K562 (cell line): ENCODE measurements at regions not wholly inside any gene's neighbourhood (a gene's known extent, or its start where the extent isn't known, plus 50 kb on each side); places are given as distances from the start of the nearest gene placed in this dataset.

Experiments used
- ATAC-seq: fragments of 200-7000 bp; cut with Tn5 transposase; 3 replicates; pipeline ENCODE4 v1.9.1; 2020; ENCODE audit warnings: moderate library complexity
- BruUV-seq: library from RNA; stranded (reverse); fragments of 400-500 nt; replicated peaks from 2 replicates; lab custom pipeline; 2021; lab: Mats Ljungman, UMichigan
- CTCF ChIA-PET: fragments of 300-600 bp; formaldehyde crosslinking; extraction: SDS; loops from one replicate; lab custom pipeline; 2021; ENCODE audit warnings: low intra/inter-chr PET ratio; lab: Yijun Ruan, JAX
- POLR2A ChIA-PET: fragments of 300-600, 350-650 bp; sonication (Branson Sonifier 250); formaldehyde crosslinking; extraction: SDS; loops from one replicate; lab custom pipeline; 2021; ENCODE audit warnings: antibody characterized with exemption, inconsistent platforms; lab: Yijun Ruan, JAX
- DNase-seq, 4 experiments: peaks; one replicate each; pipeline versions ENCODE4 v3.0.0 to v3.0.0-alpha.2; 2011 to 2018; ENCODE audit warnings: low spot score in 3 of 4, mixed read lengths in 3 of 4; ENCODE audit errors: extremely low read depth in 1 of 4
- FAIRE-seq: peaks from 2 replicates; lab custom pipeline; 2011; peaks lifted over from hg19 to GRCh38; lab: Jason Lieb, UNC
- H2AFZ ChIP-seq: 2 replicates; pipeline ENCODE4 v1.6.0; 2011; ENCODE audit warnings: low read depth, low read length, control low read depth, inconsistent platforms
- H3K27ac ChIP-seq: fragments of 200-600 bp; 3 replicates; pipeline ENCODE4 v1.8.0; 2011; ENCODE audit warnings: low read depth, mild to moderate bottlenecking, control low read depth, inconsistent platforms, low read length, moderate library complexity, mixed read lengths; ENCODE audit errors: extremely low read depth
- H3K27me3 ChIP-seq, 2 experiments: fragments of 300-600 bp in 1 of 2; 2 replicates in 1 of 2; 3 replicates in 1 of 2; pipeline versions ENCODE4 v1.6.0 to v1.8.0; 2011; ENCODE audit warnings: inconsistent platforms in 2 of 2, low read length in 2 of 2, mild to moderate bottlenecking in 1 of 2, mixed read lengths in 1 of 2, moderate library complexity in 1 of 2; ENCODE audit not compliant: control insufficient read depth in 2 of 2, insufficient read depth in 2 of 2
- H3K36me3 ChIP-seq: fragments of 300-600 bp; 3 replicates; pipeline ENCODE4 v1.8.0; 2011; ENCODE audit warnings: mild to moderate bottlenecking, low read length, inconsistent platforms; ENCODE audit not compliant: control insufficient read depth, insufficient read depth
- H3K4me1 ChIP-seq, 2 experiments: fragments of 200-600 bp in 1 of 2; replicated peaks in 1 of 2; 2 replicates in 1 of 2; 3 replicates in 1 of 2; pipeline versions ENCODE4 v1.5.1 to v1.8.0; 2011; ENCODE audit warnings: inconsistent platforms in 2 of 2, low read length in 2 of 2, mild to moderate bottlenecking in 1 of 2, mixed read lengths in 1 of 2, moderate library complexity in 1 of 2; ENCODE audit not compliant: control insufficient read depth in 2 of 2, insufficient read depth in 2 of 2
- H3K4me2 ChIP-seq: 2 replicates; pipeline ENCODE4 v1.6.1; 2011; ENCODE audit warnings: low read length, control low read depth, inconsistent platforms, mixed read lengths; ENCODE audit not compliant: insufficient read depth
- H3K4me3 ChIP-seq: fragments of 200-600 bp; sonication (generic), shearing (Covaris generic); 2 replicates; pipeline ENCODE4 v1.5.1; 2016; ENCODE audit warnings: control low read depth, inconsistent platforms
- H3K79me2 ChIP-seq: fragments of 200-600 bp; 3 replicates; pipeline ENCODE4 v1.8.0; 2011; ENCODE audit warnings: low read length, inconsistent platforms; ENCODE audit not compliant: control insufficient read depth, insufficient read depth
- H3K9ac ChIP-seq, 2 experiments: 2 replicates each; pipeline versions ENCODE4 v1.6.0 to v1.6.1; 2011; ENCODE audit warnings: low read depth in 2 of 2, low read length in 2 of 2, control low read depth in 1 of 2, inconsistent platforms in 1 of 2, mild to moderate bottlenecking in 1 of 2, mixed read lengths in 1 of 2; ENCODE audit not compliant: insufficient read depth in 1 of 2
- H3K9me1 ChIP-seq: one replicate; pipeline ENCODE4 v1.6.0; 2011; ENCODE audit warnings: inconsistent platforms, mild to moderate bottlenecking, low read length, moderate library complexity; ENCODE audit not compliant: control insufficient read depth, insufficient read depth
- H3K9me3 ChIP-seq: replicated peaks from 2 replicates; pipeline ENCODE4 v1.5.1; 2011; ENCODE audit warnings: low read depth, low read length, inconsistent platforms; ENCODE audit not compliant: control insufficient read depth, insufficient read depth
- H4K20me1 ChIP-seq: replicated peaks from 2 replicates; pipeline ENCODE4 v1.6.1; 2011; ENCODE audit warnings: low read length, inconsistent platforms, mixed read lengths; ENCODE audit not compliant: control insufficient read depth, insufficient read depth
- ARID3B ChIP-seq: fragments of 250-450 bp; sonication (Bioruptor Pico); IDR thresholded peaks from 2 replicates; pipeline ENCODE4 v1.4.0; 2020; ENCODE audit warnings: borderline replicate concordance
- CHD4 ChIP-seq: fragments of 200-600 bp; sonication (generic); IDR thresholded peaks from 3 replicates; pipeline ENCODE4 v1.6.1; 2012; ENCODE audit warnings: low read depth, mild to moderate bottlenecking, mixed read lengths, low read length, inconsistent platforms; ENCODE audit not compliant: insufficient read depth, insufficient replicate concordance, poor library complexity, severe bottlenecking
- DLX4 ChIP-seq: fragments of 250-450 bp; sonication (Bioruptor Pico); IDR thresholded peaks from 2 replicates; pipeline ENCODE4 v1.6.1; 2021; ENCODE audit warnings: mild to moderate bottlenecking
- FOS ChIP-seq: IDR thresholded peaks from 3 replicates; pipeline ENCODE4 v1.6.1; 2011; ENCODE audit not compliant: insufficient read length; ENCODE audit errors: extremely low read depth
- GTF2F1 ChIP-seq: IDR thresholded peaks from 2 replicates; pipeline ENCODE4 v1.6.1; 2011; ENCODE audit warnings: low read depth, low read length, improper control_type of control experiment
- HDAC2 ChIP-seq: fragments of 450-650 bp; IDR thresholded peaks from 2 replicates; pipeline ENCODE4 v1.6.1; 2016; ENCODE audit warnings: mild to moderate bottlenecking
- HNRNPK ChIP-seq: fragments of 200-400 bp; formaldehyde crosslinking; IDR thresholded peaks from one replicate; pipeline ENCODE4 v1.6.1; 2018; ENCODE audit warnings: mild to moderate bottlenecking, low read depth, low read length; ENCODE audit not compliant: poor library complexity, severe bottlenecking
- KAT8 ChIP-seq: fragments of 450-650 bp; IDR thresholded peaks from 2 replicates; pipeline ENCODE4 v1.6.1; 2016; ENCODE audit warnings: low read depth, mild to moderate bottlenecking
- MTA2 ChIP-seq: fragments of 450-650 bp; IDR thresholded peaks from 2 replicates; pipeline ENCODE4 v1.6.1; 2016; ENCODE audit warnings: low read depth
- ZNF507 ChIP-seq: conservative IDR thresholded peaks from 2 replicates; pipeline ENCODE4 v1.6.1; 2017; ENCODE audit warnings: missing genetic modification characterization, missing compliant biosample characterization
- ZNF717 ChIP-seq: fragments of 250-450 bp; sonication (Bioruptor Pico); IDR thresholded peaks from 2 replicates; pipeline ENCODE4 v1.5.0; 2021
- WGBS: fragments of 100-300 bp; shearing (Covaris generic); methylation state at CpG from one replicate; pipeline ENCODE4 v1.1.6; 2016; ENCODE audit warnings: low coverage, mixed read lengths; ENCODE audit not compliant: insufficient coverage; ENCODE audit errors: missing lambda C conversion rate; 5-methylcytosine and 5-hydroxymethylcytosine counted together
- in situ Hi-C: fragments of 300-500 bp; cut with MboI; formaldehyde crosslinking; loops from 4 replicates; pipeline ENCODE4 v1.15.0; 2018; ENCODE audit warnings: inconsistent platforms, mixed read lengths
- intact Hi-C: fragments of 100-400 bp; cut with micrococcal nuclease; formaldehyde crosslinking; loops from 2 replicates; pipeline ENCODE4 v1.14.2; 2022
- TF ChIP-seq, protein P1 (sequence below): sonication (generic); formaldehyde crosslinking; IDR thresholded peaks from 2 replicates; pipeline ENCODE4 v1.5.0; 2020; ENCODE audit warnings: missing genetic modification reagents
- TF ChIP-seq, protein P2 (sequence below): sonication (generic); formaldehyde crosslinking; IDR thresholded peaks from 2 replicates; pipeline ENCODE4 v1.9.0; 2022; ENCODE audit warnings: mild to moderate bottlenecking, missing genetic modification reagents

DNA sequence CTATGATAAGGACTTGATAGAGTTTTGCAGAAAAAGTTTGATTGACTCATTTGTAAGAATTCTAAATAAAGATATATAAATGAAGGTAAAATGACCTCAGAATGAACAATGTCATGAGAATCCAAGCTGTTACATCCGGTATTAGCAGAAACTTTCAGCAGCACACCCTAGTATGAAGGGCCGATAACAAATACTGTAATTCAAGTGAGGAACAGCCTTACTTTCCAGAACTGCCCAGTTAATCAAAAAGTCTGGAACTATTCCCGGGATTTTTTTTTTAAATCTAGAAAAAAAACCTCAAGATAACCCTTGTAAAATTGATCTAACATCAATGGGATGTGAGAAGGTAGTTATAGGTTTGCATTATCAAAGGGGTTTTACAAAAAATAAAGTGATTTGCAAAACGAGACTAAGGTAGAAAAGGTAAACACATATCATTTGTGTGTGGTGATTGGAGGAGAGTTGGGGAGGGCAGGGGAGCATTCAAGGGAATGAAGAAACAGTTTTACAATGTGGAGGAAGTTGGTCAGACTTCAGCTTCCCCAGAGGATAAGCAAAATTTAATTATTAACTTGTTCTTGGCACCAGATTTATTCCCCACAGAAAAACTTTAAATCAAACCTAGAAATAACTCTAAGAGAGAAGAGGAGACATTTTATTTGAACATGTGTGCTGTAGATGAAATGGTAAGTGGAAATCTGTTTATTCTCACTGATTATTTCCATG lies 75.9 kb upstream of the VCAM1 start (continued):
- TF ChIP-seq, protein P1, sequence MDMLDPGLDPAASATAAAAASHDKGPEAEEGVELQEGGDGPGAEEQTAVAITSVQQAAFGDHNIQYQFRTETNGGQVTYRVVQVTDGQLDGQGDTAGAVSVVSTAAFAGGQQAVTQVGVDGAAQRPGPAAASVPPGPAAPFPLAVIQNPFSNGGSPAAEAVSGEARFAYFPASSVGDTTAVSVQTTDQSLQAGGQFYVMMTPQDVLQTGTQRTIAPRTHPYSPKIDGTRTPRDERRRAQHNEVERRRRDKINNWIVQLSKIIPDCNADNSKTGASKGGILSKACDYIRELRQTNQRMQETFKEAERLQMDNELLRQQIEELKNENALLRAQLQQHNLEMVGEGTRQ, result no peak
- TF ChIP-seq, all 486 proteins: peak for 0

DNA sequence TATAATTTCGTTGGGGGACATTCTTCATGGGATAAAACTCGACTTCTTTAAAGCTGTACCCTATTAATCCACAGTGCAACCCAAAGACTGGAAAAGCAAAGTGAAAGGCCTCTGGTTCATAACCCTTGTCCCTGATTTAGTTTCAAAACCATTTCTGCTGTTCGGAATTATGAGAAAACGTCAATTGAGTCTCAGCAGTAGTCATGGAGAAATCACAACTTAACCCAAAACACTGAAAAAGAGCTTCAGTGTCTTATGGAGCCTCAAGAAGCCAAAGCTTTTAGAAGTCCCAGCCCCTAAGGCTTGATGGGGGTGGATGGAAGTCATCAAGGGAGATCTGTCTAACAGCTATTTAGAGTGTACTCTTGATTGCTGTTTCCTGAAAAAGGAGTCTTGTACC lies 73.5 kb upstream of the VCAM1 start:
- in situ Hi-C loops (no loop called here), intact Hi-C loops (no loop called here)
- no peak for TF ChIP-seq ZNF507 (tag)
- no peak for TF ChIP-seq GTF2F1
- TF ChIP-seq, protein P2, sequence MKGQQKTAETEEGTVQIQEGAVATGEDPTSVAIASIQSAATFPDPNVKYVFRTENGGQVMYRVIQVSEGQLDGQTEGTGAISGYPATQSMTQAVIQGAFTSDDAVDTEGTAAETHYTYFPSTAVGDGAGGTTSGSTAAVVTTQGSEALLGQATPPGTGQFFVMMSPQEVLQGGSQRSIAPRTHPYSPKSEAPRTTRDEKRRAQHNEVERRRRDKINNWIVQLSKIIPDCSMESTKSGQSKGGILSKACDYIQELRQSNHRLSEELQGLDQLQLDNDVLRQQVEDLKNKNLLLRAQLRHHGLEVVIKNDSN, result no peak
- no peak for TF ChIP-seq FOS
- TF ChIP-seq MTA2, result no peak
- no peak for TF ChIP-seq HDAC2
- TF ChIP-seq ZNF717 (CRISPR knock-in tag), result no peak
- TF ChIP-seq DLX4 (CRISPR knock-in tag), result no peak
- TF ChIP-seq HNRNPK, result no peak
- TF ChIP-seq CHD4, result no peak
- no peak for TF ChIP-seq KAT8
- no peak for TF ChIP-seq ARID3B (CRISPR knock-in tag)
- Histone ChIP-seq H3K27me3 (no peaks in the 10 kb centered on the region), H3K79me2 (no peaks in the 10 kb centered on the region), H3K4me2 (no peak overlapping the region), H3K9me1 (no peaks in the 10 kb centered on the region), H3K9me3 (no peaks in the 10 kb centered on the region), H3K4me1 (no peaks in the 10 kb centered on the region), H3K4me3 (no peak overlapping the region), H3K36me3 (no peaks in the 10 kb centered on the region), H2AFZ (no peak overlapping the region), H4K20me1 (no peaks in the 10 kb centered on the region), H3K27ac (no peak overlapping the region), H3K9ac (no peak overlapping the region)
- ATAC-seq (no peak), FAIRE-seq (no peak), DNase-seq (no peak)
- ChIA-PET CTCF (no interaction called here), POLR2A (interaction anchor here (0.6 to 0.7 kb wide), 2 partner anchors 44 to 103 kb away, joined by 3 to 4 read pairs; no protein-coding TSS in a partner anchor)
- WGBS, result 1% methylated on average over 4 of the region's 4 CpGs
- no TSS peak for BruUV-seq
